Inflammatory macrophage treated with lipopolysaccharide for 4 hours (primary cell): ENCODE measurements at regions not wholly inside any gene's neighbourhood (a gene's known extent, or its start where the extent isn't known, plus 50 kb on each side); places are given as distances from the start of the nearest gene placed in this dataset.
A peak's percentile ranks its signal among the peaks of the same experiment; 100 is the strongest.

Experiments used
- DNase-seq: peaks from one replicate; pipeline ENCODE4 v3.0.0-alpha.2; 2020

DNA sequence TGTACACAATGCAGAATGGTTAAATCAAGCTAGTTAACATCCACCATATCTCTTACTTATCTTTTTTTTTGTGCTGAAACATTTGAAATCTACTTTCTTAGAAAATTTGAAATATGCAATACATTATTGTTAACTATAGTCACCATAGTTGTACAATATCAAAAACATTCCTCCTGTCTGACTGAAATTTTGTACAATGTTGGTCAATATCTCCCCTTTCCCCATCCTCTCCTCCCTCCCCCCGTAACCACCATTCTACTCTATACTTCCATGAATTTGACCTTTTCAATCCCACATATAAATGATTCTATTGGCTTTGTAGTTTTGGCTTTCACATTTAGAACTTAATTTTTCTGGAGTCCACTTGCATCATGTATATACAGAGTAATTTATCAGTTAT is 63.5 kb upstream of the DCD start:
- no peak for DNase-seq

DNA sequence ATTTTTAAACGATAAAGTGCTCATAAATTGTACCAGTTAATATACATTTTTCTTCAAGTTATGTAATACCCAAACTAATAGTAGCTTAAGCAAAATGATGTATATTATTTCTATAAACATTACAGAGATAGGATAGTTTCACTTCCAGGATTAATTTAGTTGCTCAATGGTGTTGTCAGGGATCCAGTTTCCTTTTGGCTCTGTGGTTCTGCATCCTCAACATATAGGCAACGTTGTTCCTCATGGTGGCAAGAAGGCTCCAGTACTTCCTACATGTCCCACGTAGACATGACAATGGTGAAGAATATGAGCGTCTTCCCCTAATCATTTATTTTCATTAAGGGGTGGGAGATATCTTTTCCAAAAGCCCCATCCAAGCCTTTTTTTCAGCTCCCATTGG is 60.7 kb upstream of the DCD start:
- DNase-seq, result peak; percentile 89

DNA sequence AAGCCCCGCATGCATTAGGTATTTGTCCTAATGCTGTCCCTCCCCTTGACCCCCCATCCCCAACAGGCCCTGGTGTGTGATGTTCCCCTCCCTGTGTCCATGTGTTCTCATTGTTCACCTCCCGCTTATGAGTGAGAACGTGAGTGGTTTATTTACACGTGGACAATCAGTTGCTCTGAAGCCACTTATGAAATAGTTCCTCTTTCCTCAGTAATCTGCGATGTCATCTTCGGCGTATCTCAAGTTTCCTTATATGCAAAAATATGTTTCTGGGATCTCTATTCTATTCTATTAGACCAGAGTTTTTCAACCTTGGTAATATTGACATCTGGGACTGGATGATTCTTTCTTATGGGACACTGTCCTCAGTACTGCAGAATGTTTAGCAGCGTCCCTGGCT is 56.0 kb upstream of the DCD start:
- peak; percentile 61 for DNase-seq

DNA sequence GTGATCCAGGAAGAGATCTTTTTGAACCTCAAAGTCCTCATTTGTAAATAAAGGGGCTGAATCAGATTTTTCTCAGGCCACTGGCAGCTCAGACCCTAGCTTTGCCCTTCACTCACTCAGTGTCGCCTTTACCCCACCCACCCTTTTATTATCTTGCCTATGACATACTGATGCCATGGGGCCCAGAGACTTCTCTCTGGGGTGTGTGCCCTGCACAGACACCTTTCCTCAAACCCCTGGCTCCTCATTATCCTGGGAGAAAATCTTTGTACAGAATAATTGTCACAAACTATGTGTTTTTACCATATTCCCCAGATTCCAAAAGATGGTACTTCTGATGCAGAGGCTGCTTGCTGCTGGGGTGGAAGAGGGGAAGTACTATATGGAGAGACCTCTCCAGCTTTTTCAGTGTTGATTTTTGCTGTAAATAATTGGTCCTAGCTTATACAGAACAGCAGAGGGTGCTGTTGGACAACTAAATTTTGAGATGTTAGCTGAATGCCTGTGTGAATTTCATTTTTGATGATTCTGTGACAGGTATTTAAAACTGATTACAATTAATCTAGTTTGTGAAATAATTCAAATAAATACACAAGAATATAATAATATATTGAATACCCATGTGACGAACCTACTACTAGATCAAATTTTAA is 53.9 kb upstream of the DCD start:
- DNase-seq, result peak; percentile 67

DNA sequence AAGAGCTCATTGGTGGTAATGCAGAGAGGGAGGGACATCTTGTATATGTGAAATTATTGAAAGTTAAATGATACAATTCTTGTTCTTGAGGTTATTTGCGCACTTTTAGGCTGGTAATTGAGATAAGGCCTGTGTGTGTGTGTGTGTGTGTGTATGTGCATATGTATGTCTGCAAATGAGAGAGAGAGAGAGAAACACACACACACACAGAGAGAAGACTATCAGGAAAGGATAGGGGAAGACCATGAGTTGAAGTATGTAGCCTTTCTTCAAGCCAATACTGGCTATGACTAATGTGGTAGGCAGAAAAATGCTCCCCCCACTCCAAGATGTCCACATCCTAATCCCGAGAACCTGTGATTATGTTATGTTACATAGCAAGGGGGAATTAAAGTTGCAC is 52.7 kb upstream of the DCD start:
- DNase-seq, result no peak

DNA sequence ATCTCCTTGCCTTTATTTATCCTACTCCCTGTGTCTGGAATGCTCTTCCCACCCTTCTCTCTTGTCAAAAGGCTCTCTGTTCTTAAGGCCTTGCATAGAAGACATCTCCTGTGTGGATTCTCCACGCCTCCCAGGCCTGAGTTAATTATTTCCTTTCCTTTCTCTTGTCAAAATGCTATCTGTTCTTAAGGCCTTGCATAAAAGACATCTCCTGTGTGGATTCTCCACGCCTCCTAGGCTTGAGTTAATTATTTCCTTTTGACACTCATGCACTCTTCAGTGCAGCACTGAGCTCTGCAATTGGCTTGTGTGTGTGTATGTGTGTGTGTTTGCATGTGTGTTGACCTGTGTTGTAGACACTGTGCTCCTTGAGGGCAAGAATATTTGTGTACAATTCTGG is 52.1 kb upstream of the DCD start:
- DNase-seq, result no peak
